ENCODE measurements at regions not wholly inside any gene's neighbourhood (a gene's known extent, or its start where the extent isn't known, plus 50 kb on each side); places are given as distances from the start of the nearest gene placed in this dataset.

DNA sequence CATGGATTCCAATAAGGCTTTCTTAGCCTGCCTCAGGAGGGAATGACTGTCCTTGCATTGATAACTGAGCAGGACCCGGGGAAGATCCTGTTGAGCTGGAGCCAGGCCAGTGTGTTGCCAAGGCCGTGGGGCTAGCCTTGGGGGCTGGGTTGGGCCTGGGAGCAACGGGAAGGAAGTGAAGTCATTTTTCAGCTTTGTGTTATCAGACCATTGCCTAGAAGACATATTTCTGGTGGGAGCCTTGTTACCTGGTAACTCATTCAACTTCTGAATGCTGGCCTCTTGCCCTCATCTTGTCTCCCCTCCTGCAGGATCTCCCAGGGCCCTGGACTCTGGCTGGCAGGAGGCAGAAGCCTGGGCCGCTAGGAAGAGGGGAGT lies 92.7 kb upstream of the MGAT5 start:
- H3K4me3 ChIP-seq, result no peak overlapping the region
- WGBS (ENCODE audit: insufficient coverage, insufficient replicate concordance, low lambda C conversion rate, missing lambda C conversion rate), result 85% methylated on average over 4 of the region's 4 CpGs
- RAD21 ChIA-PET (ENCODE audit: unreplicated experiment), result no interaction called here
- FAIRE-seq (no peak), ATAC-seq (peak; percentile 24; the same call in 1 of the 3 replicates), DNase-seq (ENCODE audit: low read depth, low spot score) (no peak)
- no TSS peak for BruUV-seq (replicated peaks)
- in situ Hi-C loops (cut with MboI), result no loop called here
- H3K9ac ChIP-seq (ENCODE audit: control insufficient read depth, insufficient read depth, low read length), result no peak overlapping the region
- POLR2A ChIA-PET, result no interaction called here
- no peaks in the 10 kb centered on the region for H3K27me3 ChIP-seq (replicated peaks in 1 of 2; ENCODE audit: control insufficient read depth in 2 of 2, insufficient read depth in 2 of 2, low read length in 1 of 2)
- TF ChIP-seq IKZF2 (IDR thresholded peaks at IDR 0.05), result no peak
- TF ChIP-seq CREB1 (IDR thresholded peaks at IDR 0.05; ENCODE audit: low read depth), result 0 out of 2 replicates have a peak, but pooled peaks have one; percentile 28
- intact Hi-C loops (cut with micrococcal nuclease; ENCODE audit: unreplicated experiment), result no loop called here
- SMC1A ChIA-PET (ENCODE audit: uncharacterized antibody, unreplicated experiment), result no interaction called here
- peaks cover 15% of the 10 kb centered on the region; the same call in 1 of the 2 replicates for H3K4me1 ChIP-seq (ENCODE audit: control insufficient read depth, insufficient read depth, low read length)
- H3K27ac ChIP-seq (ENCODE audit: control insufficient read depth, insufficient read depth), result no peak overlapping the region
- no peaks in the 10 kb centered on the region for H3K9me3 ChIP-seq (replicated peaks; ENCODE audit: control insufficient read depth, insufficient read depth, low read length)
- no peak overlapping the region for H2AFZ ChIP-seq (ENCODE audit: control insufficient read depth, low read depth, low read length)
- peaks cover 91% of the 10 kb centered on the region for H3K79me2 ChIP-seq (ENCODE audit: control insufficient read depth, insufficient read depth, low read length)
- peaks cover 2 to 9% of the 10 kb centered on the region in 2 experiments; a peak in 2 of 4 replicates for H3K36me3 ChIP-seq (ENCODE audit: control insufficient read depth in 2 of 2, insufficient read depth in 2 of 2, low read length in 1 of 2)
- CTCF ChIA-PET, result interaction anchor here (2.0 kb wide), 1 partner anchor 251 kb away, joined by 4 read pairs; no protein-coding TSS in a partner anchor
- no peak overlapping the region for H3K4me2 ChIP-seq (ENCODE audit: control insufficient read depth, insufficient read depth)
- H4K20me1 ChIP-seq (ENCODE audit: control insufficient read depth, insufficient read depth), result peaks cover 17% of the 10 kb centered on the region

DNA sequence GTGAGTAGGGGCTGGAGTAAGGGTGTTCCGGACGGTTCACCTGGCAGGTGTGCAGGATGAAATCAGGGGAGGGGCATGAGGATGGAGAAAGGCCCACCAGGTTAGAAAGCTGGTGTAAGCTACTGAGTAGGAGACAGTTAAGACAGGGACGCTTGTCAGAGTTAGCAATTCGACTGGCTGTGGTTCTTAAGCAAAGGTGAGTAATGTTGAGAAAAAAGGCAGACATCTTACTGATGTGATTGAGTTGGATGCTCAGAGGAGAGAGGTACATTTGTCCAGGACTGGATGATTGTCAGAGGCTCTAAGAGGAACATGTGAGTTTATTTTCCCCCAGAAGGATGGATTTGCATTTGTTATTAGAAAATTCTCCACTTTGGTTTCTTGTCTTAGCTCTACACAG lies 90.5 kb upstream of the MGAT5 start:
- Histone ChIP-seq H3K9me3 (replicated peaks; ENCODE audit: control insufficient read depth, insufficient read depth, low read length) (no peaks in the 10 kb centered on the region), H3K27ac (ENCODE audit: control insufficient read depth, insufficient read depth) (no peak overlapping the region), H3K4me3 (no peak overlapping the region), H2AFZ (ENCODE audit: control insufficient read depth, low read depth, low read length) (no peak overlapping the region), H3K4me1 (ENCODE audit: control insufficient read depth, insufficient read depth, low read length) (peaks cover 20% of the 10 kb centered on the region), H3K27me3 (replicated peaks in 1 of 2; ENCODE audit: control insufficient read depth in 2 of 2, insufficient read depth in 2 of 2, low read length in 1 of 2) (no peaks in the 10 kb centered on the region), H4K20me1 (ENCODE audit: control insufficient read depth, insufficient read depth) (peaks cover 13% of the 10 kb centered on the region; the same call in 1 of the 2 replicates), H3K79me2 (ENCODE audit: control insufficient read depth, insufficient read depth, low read length) (peaks cover 91% of the 10 kb centered on the region), H3K36me3 (ENCODE audit: control insufficient read depth in 2 of 2, insufficient read depth in 2 of 2, low read length in 1 of 2) (peaks cover 0 to 3% of the 10 kb centered on the region in 2 experiments; a peak in 2 of 4 replicates), H3K9ac (ENCODE audit: control insufficient read depth, insufficient read depth, low read length) (no peak overlapping the region), H3K4me2 (ENCODE audit: control insufficient read depth, insufficient read depth) (no peak overlapping the region)
- TF ChIP-seq, protein P1, sequence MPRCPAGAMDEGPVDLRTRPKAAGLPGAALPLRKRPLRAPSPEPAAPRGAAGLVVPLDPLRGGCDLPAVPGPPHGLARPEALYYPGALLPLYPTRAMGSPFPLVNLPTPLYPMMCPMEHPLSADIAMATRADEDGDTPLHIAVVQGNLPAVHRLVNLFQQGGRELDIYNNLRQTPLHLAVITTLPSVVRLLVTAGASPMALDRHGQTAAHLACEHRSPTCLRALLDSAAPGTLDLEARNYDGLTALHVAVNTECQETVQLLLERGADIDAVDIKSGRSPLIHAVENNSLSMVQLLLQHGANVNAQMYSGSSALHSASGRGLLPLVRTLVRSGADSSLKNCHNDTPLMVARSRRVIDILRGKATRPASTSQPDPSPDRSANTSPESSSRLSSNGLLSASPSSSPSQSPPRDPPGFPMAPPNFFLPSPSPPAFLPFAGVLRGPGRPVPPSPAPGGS (IDR thresholded peaks at IDR 0.05; ENCODE audit: borderline replicate concordance, insufficient read depth, low read depth, low read length, poor library complexity, severe bottlenecking), result peak; percentile 74
- no peak for TF ChIP-seq POLR2AphosphoS5 (IDR thresholded peaks at IDR 0.05; ENCODE audit: low read length)
- no peak for TF ChIP-seq HDGF (IDR thresholded peaks at IDR 0.05)
- TF ChIP-seq TARDBP (IDR thresholded peaks at IDR 0.05; ENCODE audit: borderline replicate concordance), result no peak
- TF ChIP-seq FOXK2 (IDR thresholded peaks at IDR 0.05), result no peak
- CTCF ChIA-PET, result interaction anchor here (2.5 kb wide), 1 partner anchor 8 kb away, joined by 8 read pairs; no protein-coding TSS in a partner anchor
- intact Hi-C loops (cut with micrococcal nuclease; ENCODE audit: unreplicated experiment) (no loop called here), in situ Hi-C loops (cut with MboI) (no loop called here)
- RAD21 ChIA-PET (ENCODE audit: unreplicated experiment), result no interaction called here
- no TSS peak for BruUV-seq (replicated peaks)
- ATAC-seq, result no peak
- no peak for FAIRE-seq
- POLR2A ChIA-PET, result no interaction called here
- no peak for DNase-seq (ENCODE audit: low read depth, low spot score)
- WGBS (ENCODE audit: insufficient coverage, insufficient replicate concordance, low lambda C conversion rate, missing lambda C conversion rate), result 94% methylated on average over 4 of the region's 4 CpGs
- SMC1A ChIA-PET (ENCODE audit: uncharacterized antibody, unreplicated experiment), result interaction anchor here (1.1 kb wide), 1 partner anchor 8 kb away, joined by 4 read pairs; no protein-coding TSS in a partner anchor

Measured in GM12878 (cell line).